Endothelial cell (in vitro differentiated cells): ENCODE measurements at regions not wholly inside any gene's neighbourhood (a gene's known extent, or its start where the extent isn't known, plus 50 kb on each side); places are given as distances from the start of the nearest gene placed in this dataset.
"Not testable (repeated sequence)": the region's sequence is repeated elsewhere in the genome, so short reads cannot be mapped to it uniquely, and the experiment has no call there.

Experiments used
- DNase-seq: peaks from one replicate; pipeline ENCODE4 v3.0.0; 2021; ENCODE audit warnings: low spot score
- H3K27ac Mint-ChIP-seq: one replicate; pipeline ENCODE4 v1.8.0; 2021; ENCODE audit warnings: mixed read lengths, inconsistent platforms; ENCODE audit not compliant: unreplicated experiment
- H3K27me3 Mint-ChIP-seq: one replicate; pipeline ENCODE4 v1.8.0; 2021; ENCODE audit warnings: mild to moderate bottlenecking, moderate library complexity, mixed read lengths, inconsistent platforms; ENCODE audit not compliant: unreplicated experiment
- H3K36me3 Mint-ChIP-seq: one replicate; pipeline ENCODE4 v1.8.0; 2021; ENCODE audit warnings: mild to moderate bottlenecking, low read depth, mixed read lengths, inconsistent platforms; ENCODE audit not compliant: unreplicated experiment
- H3K4me1 Mint-ChIP-seq: one replicate; pipeline ENCODE4 v1.8.0; 2021; ENCODE audit warnings: mild to moderate bottlenecking, mixed read lengths, inconsistent platforms; ENCODE audit not compliant: unreplicated experiment
- H3K4me3 Mint-ChIP-seq: one replicate; pipeline ENCODE4 v1.8.0; 2021; ENCODE audit warnings: mild to moderate bottlenecking, mixed read lengths, inconsistent platforms; ENCODE audit not compliant: unreplicated experiment
- H3K9me3 Mint-ChIP-seq: one replicate; pipeline ENCODE4 v1.8.0; 2021; ENCODE audit warnings: mixed read lengths, inconsistent platforms; ENCODE audit not compliant: unreplicated experiment
- TF ChIP-seq, protein P1 (sequence below): fragments of 200-600 bp; sonication (generic); IDR thresholded peaks from one replicate; pipeline ENCODE4 v1.5.0; 2021; ENCODE audit warnings: antibody characterized with exemption; ENCODE audit not compliant: unreplicated experiment

DNA sequence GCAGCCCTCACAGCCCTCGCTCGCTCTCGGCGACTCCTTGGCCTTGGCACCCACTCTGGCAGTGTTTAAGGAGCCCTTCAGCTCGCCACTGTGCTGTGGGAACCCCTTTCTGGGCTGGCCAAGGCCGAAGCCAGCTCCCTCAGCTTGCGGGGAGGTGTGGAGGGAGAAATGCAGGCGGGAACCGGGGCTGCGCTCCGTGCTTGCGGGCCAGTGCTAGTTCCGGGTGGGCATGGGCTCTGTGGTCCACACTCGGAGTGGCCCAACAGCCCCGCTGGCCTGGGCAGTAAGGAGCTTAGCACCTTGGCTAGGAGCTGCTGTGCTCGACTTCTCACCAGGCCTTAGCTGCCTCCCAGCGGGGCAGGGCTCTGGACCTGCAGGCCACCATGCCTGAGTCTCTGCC is 192.6 kb downstream of the COX18 start:
- Mint-ChIP-seq H3K27ac (no peak overlapping the region), H3K36me3 (no peaks in the 10 kb centered on the region), H3K9me3 (no peaks in the 10 kb centered on the region), H3K4me1 (no peaks in the 10 kb centered on the region), H3K27me3 (peaks cover 1% of the 10 kb centered on the region), H3K4me3 (no peak overlapping the region)
- TF ChIP-seq, protein P1, sequence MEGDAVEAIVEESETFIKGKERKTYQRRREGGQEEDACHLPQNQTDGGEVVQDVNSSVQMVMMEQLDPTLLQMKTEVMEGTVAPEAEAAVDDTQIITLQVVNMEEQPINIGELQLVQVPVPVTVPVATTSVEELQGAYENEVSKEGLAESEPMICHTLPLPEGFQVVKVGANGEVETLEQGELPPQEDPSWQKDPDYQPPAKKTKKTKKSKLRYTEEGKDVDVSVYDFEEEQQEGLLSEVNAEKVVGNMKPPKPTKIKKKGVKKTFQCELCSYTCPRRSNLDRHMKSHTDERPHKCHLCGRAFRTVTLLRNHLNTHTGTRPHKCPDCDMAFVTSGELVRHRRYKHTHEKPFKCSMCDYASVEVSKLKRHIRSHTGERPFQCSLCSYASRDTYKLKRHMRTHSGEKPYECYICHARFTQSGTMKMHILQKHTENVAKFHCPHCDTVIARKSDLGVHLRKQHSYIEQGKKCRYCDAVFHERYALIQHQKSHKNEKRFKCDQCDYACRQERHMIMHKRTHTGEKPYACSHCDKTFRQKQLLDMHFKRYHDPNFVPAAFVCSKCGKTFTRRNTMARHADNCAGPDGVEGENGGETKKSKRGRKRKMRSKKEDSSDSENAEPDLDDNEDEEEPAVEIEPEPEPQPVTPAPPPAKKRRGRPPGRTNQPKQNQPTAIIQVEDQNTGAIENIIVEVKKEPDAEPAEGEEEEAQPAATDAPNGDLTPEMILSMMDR: no peak
- DNase-seq: no peak

DNA sequence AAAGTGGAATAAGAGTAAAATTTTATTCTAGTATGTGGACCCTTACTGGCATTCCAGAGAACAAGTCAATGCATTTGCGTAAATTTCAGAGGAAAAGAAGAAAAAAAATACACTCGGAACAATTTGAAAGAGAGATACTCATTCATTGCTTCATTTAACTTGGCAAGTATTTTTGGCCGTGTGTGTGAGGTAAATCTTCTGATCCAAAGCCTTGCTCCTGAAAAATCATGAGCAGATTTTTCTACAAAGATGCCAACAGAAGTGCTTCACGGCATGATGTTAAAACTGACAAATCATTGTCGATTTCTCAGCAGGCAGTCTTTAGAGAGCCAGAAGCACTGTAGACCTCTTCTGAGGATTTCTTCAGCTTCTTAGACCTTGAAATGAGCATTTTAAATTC is 194.0 kb downstream of the COX18 start:
- no peaks in the 10 kb centered on the region for H3K9me3 Mint-ChIP-seq
- H3K36me3 Mint-ChIP-seq: peaks cover under 1% of the 10 kb centered on the region
- H3K27ac Mint-ChIP-seq: no peak overlapping the region
- peaks cover 1% of the 10 kb centered on the region for H3K27me3 Mint-ChIP-seq
- no peak overlapping the region for H3K4me3 Mint-ChIP-seq
- TF ChIP-seq, protein P1: no peak
- DNase-seq: no peak
- peaks cover 4% of the 10 kb centered on the region for H3K4me1 Mint-ChIP-seq

DNA sequence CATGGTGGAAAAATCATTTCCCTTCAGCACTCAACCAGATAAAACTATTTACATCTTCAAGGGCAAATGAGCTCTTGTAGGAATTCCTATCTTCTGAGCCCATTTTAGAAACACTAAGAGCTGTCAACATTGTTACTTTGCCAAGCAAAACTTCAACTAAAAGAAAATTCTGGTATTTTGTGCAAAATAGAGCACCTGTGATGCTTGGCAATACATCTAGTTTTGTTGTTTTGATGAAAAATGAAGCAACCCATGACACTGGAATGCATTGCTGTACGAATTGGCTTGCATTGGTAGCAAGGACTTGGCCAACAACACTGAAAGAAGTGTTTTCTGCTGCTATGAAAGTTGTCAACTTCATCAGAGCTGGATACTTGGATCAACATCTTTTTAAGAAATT is 194.4 kb downstream of the COX18 start:
- no peak overlapping the region for H3K4me3 Mint-ChIP-seq
- H3K27ac Mint-ChIP-seq: no peak overlapping the region
- no peaks in the 10 kb centered on the region for H3K9me3 Mint-ChIP-seq
- H3K4me1 Mint-ChIP-seq: peaks cover 4% of the 10 kb centered on the region
- TF ChIP-seq, protein P1: no peak
- H3K36me3 Mint-ChIP-seq: peaks cover 3% of the 10 kb centered on the region
- H3K27me3 Mint-ChIP-seq: peaks cover 1% of the 10 kb centered on the region
- no peak for DNase-seq

DNA sequence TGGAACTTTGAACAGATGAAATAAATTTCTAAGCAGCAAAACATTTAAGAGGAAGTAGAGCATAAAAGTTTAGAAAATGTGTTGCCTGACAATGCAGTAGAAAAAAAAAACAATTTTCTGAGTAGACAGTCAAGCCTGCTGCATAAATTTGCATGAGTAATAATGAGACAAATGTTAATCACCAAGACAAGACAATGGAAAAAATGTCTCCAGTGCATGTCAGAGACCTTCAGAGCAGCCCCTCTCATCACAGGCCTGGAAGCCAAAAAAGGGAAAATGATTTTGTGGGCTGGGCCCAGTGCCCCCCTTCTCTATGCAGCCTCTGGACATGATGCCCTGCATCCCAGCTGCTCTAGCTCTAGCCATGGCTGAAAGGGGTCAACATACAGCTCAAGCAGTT is 204.6 kb downstream of the COX18 start:
- Mint-ChIP-seq H3K9me3 (no peaks in the 10 kb centered on the region), H3K4me3 (no peak overlapping the region)
- TF ChIP-seq, protein P1: no peak

DNA sequence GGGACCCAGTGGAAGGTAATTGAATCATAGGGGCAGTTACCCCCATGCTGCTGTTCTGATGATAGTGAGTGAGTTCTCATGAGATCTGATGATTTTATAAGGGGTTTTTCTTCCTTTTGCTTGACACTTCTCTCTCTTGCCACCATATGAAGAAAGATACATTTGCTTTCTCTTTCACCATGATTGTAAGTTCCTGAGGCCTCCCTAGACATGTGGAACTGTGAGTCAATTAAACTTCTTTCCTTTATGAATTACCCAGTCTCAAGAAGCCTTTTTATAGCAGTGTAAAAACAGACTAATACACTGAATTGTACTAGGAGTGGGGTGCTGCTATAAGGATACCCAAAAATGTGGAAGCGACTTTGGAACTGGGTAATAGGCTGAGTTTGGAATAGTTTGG is 205.2 kb downstream of the COX18 start:
- not testable (repeated sequence) for H3K4me3 Mint-ChIP-seq, H3K9me3 Mint-ChIP-seq, H3K27ac Mint-ChIP-seq, DNase-seq, H3K4me1 Mint-ChIP-seq, H3K27me3 Mint-ChIP-seq, H3K36me3 Mint-ChIP-seq

More for the DNA sequence above, 204.6 kb downstream of the COX18 start:
- no peaks in the 10 kb centered on the region for H3K36me3 Mint-ChIP-seq
- H3K27ac Mint-ChIP-seq: no peak overlapping the region
- H3K4me1 Mint-ChIP-seq: no peaks in the 10 kb centered on the region
- no peak for DNase-seq
- peaks cover 4% of the 10 kb centered on the region for H3K27me3 Mint-ChIP-seq

DNA sequence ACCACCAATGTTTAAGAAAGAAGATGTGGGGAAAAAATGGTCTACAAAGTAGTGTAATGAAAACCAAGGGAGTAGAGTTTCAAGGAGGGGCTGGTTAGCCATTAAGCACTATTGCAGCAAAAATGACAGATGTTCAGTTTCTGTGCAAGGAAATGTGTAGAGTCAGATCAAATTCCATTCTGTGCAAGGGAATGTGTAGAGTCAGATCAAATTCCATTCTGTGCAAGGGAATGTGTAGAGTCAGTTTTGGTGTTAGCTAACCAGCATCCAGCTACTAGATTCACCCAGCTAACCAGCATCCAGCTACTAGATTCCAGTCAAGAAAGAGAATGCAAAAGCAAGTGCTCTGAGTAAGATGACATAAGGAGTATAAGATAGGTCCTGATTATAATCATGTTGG is 208.8 kb downstream of the COX18 start:
- Mint-ChIP-seq H3K27ac (no peak overlapping the region), H3K4me1 (no peaks in the 10 kb centered on the region), H3K27me3 (peaks cover under 1% of the 10 kb centered on the region), H3K4me3 (no peak overlapping the region), H3K9me3 (no peaks in the 10 kb centered on the region), H3K36me3 (no peaks in the 10 kb centered on the region)
- TF ChIP-seq, protein P1: no peak
- DNase-seq: no peak
